HEK293 (cell line): ENCODE measurements at regions not wholly inside any gene's neighbourhood (a gene's known extent, or its start where the extent isn't known, plus 50 kb on each side); places are given as distances from the start of the nearest gene placed in this dataset.

Experiments used
- CTCF ChIP-seq: fragments of 450-650 bp; formaldehyde crosslinking; IDR thresholded peaks from 2 replicates; pipeline ENCODE4 v1.5.1; 2016; ENCODE audit warnings: missing biosample characterization, missing genetic modification characterization
- MZF1 ChIP-seq: fragments of 450-650 bp; formaldehyde crosslinking; IDR thresholded peaks from 2 replicates; pipeline ENCODE4 v1.5.1; 2017; ENCODE audit warnings: missing biosample characterization, missing genetic modification characterization, borderline replicate concordance
- PRDM1 ChIP-seq: fragments of 450-650 bp; formaldehyde crosslinking; IDR thresholded peaks from 2 replicates; pipeline ENCODE4; 2016; ENCODE audit warnings: missing biosample characterization, missing genetic modification characterization
- ZNF645 ChIP-seq: fragments of 450-650 bp; formaldehyde crosslinking; IDR thresholded peaks from 2 replicates; pipeline ENCODE4; 2016; ENCODE audit warnings: missing biosample characterization, missing genetic modification characterization
- ZNF777 ChIP-seq: fragments of 450-650 bp; formaldehyde crosslinking; IDR thresholded peaks from 2 replicates; pipeline ENCODE4 v1.5.1; 2017; ENCODE audit warnings: missing biosample characterization, missing genetic modification characterization, borderline replicate concordance
- ZNF830 ChIP-seq: fragments of 450-650 bp; IDR thresholded peaks from 2 replicates; pipeline ENCODE4 v1.5.0; 2018; ENCODE audit warnings: missing biosample characterization, missing genetic modification characterization, low read depth, mild to moderate bottlenecking, moderate library complexity

DNA sequence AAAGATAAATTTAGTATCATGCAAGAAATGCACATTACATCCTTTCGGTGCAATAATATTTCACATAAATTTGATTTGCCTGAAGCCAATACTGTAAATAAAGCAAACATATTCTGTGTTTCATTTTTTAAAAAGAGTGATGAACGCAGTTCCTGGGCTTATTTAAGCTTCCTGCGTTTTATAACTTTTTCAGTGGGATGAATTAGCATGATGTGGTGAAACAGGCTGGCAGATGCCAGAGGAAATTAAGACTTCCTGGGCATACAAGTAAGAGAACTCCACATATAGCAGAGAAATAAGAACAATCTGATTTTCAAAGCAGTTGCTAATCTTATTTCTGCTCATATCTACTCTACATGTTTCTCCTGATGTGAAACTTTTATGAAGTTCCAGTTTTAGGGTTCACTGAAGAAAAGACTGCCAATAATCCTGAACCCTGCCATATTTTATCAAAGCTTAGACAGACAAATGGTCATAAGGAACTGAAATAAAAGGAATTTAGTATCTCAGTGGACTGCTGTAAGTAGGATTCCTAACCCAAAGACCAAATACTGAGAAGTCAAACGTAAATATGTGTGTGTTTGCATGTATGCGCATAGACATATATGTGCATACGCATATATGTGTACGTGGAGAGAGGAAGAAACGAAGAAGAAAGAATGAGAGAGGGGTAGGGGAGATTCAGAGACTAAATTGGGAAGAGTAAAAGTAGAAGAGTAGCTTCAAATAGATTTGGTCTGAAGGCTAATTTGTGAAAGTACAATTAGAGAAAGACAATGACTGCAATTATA lies 628.6 kb upstream of the CCDC54 start:
- TF ChIP-seq ZNF645 (no peak), PRDM1 (tag by site-specific recombination) (no peak), CTCF (no peak), ZNF830 (tag by site-specific recombination) (no peak), ZNF777 (tag by site-specific recombination) (no peak), MZF1 (tag by site-specific recombination) (no peak)
